IMR-90 (cell line): ENCODE measurements at regions not wholly inside any gene's neighbourhood (a gene's known extent, or its start where the extent isn't known, plus 50 kb on each side); places are given as distances from the start of the nearest gene placed in this dataset.

Experiments
- ATAC-seq: fragments of 200-7000 bp; cut with Tn5 transposase; 2 replicates; pipeline ENCODE4 v1.9.1; 2020; ENCODE audit warnings: low read depth, mild to moderate bottlenecking, moderate library complexity
- BruUV-seq: library from RNA; stranded (reverse); fragments of 400-500 nt; replicated peaks from 2 replicates; lab custom pipeline; 2021; lab: Mats Ljungman, UMichigan
- CTCF ChIA-PET: fragments of 300-600 bp; formaldehyde crosslinking; extraction: SDS; loops from one replicate; lab custom pipeline; 2021; ENCODE audit warnings: antibody characterized with exemption; lab: Yijun Ruan, JAX
- POLR2A ChIA-PET: fragments of 300-600 bp; sonication (Branson Sonifier 250); formaldehyde crosslinking; loops from one replicate; lab custom pipeline; 2022; ENCODE audit warnings: antibody characterized with exemption; ENCODE audit not compliant: unreplicated experiment; lab: Charles Lee
- DNase-seq: peaks from one replicate; pipeline ENCODE4 v3.0.0; 2013
- H2AFZ ChIP-seq: replicated peaks from 2 replicates; pipeline ENCODE3; 2013; ENCODE audit warnings: low read length, mild to moderate bottlenecking; ENCODE audit not compliant: poor library complexity
- H2AK5ac ChIP-seq: 2 replicates; pipeline ENCODE4 v1.6.1; 2013; ENCODE audit warnings: low read depth, low read length, inconsistent platforms
- H2AK9ac ChIP-seq: replicated peaks from 2 replicates; pipeline ENCODE3; 2013; ENCODE audit warnings: mild to moderate bottlenecking, low read depth, low read length, moderate library complexity; ENCODE audit not compliant: poor library complexity
- H2BK120ac ChIP-seq: 2 replicates; pipeline ENCODE4 v1.6.1; 2013; ENCODE audit warnings: low read depth, low read length, inconsistent platforms
- H2BK15ac ChIP-seq: 3 replicates; pipeline ENCODE4 v1.6.1; 2013; ENCODE audit warnings: low read depth, low read length, inconsistent platforms
- H2BK20ac ChIP-seq: 2 replicates; pipeline ENCODE4 v1.6.1; 2013; ENCODE audit warnings: low read depth, mild to moderate bottlenecking, inconsistent platforms, low read length, moderate library complexity
- H2BK5ac ChIP-seq: 2 replicates; pipeline ENCODE4 v1.6.1; 2013; ENCODE audit warnings: mild to moderate bottlenecking, low read depth, low read length, inconsistent platforms; ENCODE audit not compliant: poor library complexity, severe bottlenecking
- H3K14ac ChIP-seq: replicated peaks from 2 replicates; pipeline ENCODE4 v1.6.1; 2013; ENCODE audit warnings: low read depth, low read length, inconsistent platforms
- H3K18ac ChIP-seq: 2 replicates; pipeline ENCODE4 v1.6.1; 2013; ENCODE audit warnings: low read depth, low read length, control low read depth
- H3K23ac ChIP-seq: 2 replicates; pipeline ENCODE4 v1.6.1; 2013; ENCODE audit warnings: low read depth, low read length, inconsistent platforms
- H3K27ac ChIP-seq: 2 replicates; pipeline ENCODE4 v1.5.1; 2013; ENCODE audit warnings: mild to moderate bottlenecking, control low read depth, low read length; ENCODE audit not compliant: insufficient read depth
- H3K27me3 ChIP-seq: 2 replicates; pipeline ENCODE4 v1.6.1; 2013; ENCODE audit warnings: low read length; ENCODE audit not compliant: control insufficient read depth, insufficient read depth
- H3K36me3 ChIP-seq: 2 replicates; pipeline ENCODE4 v1.6.1; 2013; ENCODE audit warnings: low read length, mixed read lengths; ENCODE audit not compliant: control insufficient read depth, insufficient read depth
- H3K4ac ChIP-seq: 2 replicates; pipeline ENCODE4 v1.6.1; 2013; ENCODE audit warnings: low read depth, low read length, inconsistent platforms
- H3K4me1 ChIP-seq: 2 replicates; pipeline ENCODE4 v1.6.1; 2013; ENCODE audit warnings: low read length, mixed read lengths; ENCODE audit not compliant: control insufficient read depth, insufficient read depth
- H3K4me2 ChIP-seq: 2 replicates; pipeline ENCODE4 v1.6.1; 2013; ENCODE audit warnings: low read depth, mild to moderate bottlenecking, control low read depth, low read length, moderate library complexity
- H3K4me3 ChIP-seq: 2 replicates; pipeline ENCODE4 v1.5.1; 2013; ENCODE audit warnings: low read depth, mild to moderate bottlenecking, control low read depth, low read length, moderate library complexity; ENCODE audit not compliant: insufficient read depth
- H3K56ac ChIP-seq: 2 replicates; pipeline ENCODE4 v1.6.1; 2013; ENCODE audit warnings: low read length, inconsistent platforms; ENCODE audit not compliant: insufficient read depth; ENCODE audit errors: extremely low read depth
- H3K79me1 ChIP-seq, 2 experiments: 2 replicates each; pipeline ENCODE4 v1.6.1; 2013; ENCODE audit warnings: low read length in 2 of 2, inconsistent platforms in 1 of 2, low read depth in 1 of 2
- H3K9ac ChIP-seq: 2 replicates; pipeline ENCODE4 v1.6.1; 2013; ENCODE audit warnings: low read depth, low read length, control low read depth
- H3K9me1 ChIP-seq: 2 replicates; pipeline ENCODE4 v1.6.1; 2013; ENCODE audit warnings: low read length, inconsistent platforms; ENCODE audit not compliant: insufficient read depth
- H3K9me3 ChIP-seq: 2 replicates; pipeline ENCODE4 v1.6.1; 2013; ENCODE audit warnings: low read length; ENCODE audit not compliant: control insufficient read depth, insufficient read depth
- H4K20me1 ChIP-seq: 2 replicates; pipeline ENCODE4 v1.6.1; 2013; ENCODE audit warnings: low read length, inconsistent platforms; ENCODE audit not compliant: insufficient read depth
- H4K5ac ChIP-seq: 2 replicates; pipeline ENCODE4 v1.6.1; 2013; ENCODE audit warnings: mild to moderate bottlenecking, low read depth, low read length, control low read depth
- H4K8ac ChIP-seq, 2 experiments: 2 replicates each; pipeline ENCODE4 v1.6.1; 2013; ENCODE audit warnings: low read depth in 2 of 2, low read length in 2 of 2, control low read depth in 1 of 2, inconsistent platforms in 1 of 2
- H4K91ac ChIP-seq: 2 replicates; pipeline ENCODE4 v1.6.1; 2013; ENCODE audit warnings: low read depth, low read length, inconsistent platforms; ENCODE audit not compliant: insufficient read depth
- CHD1 ChIP-seq: IDR thresholded peaks from 2 replicates; pipeline ENCODE4 v1.6.1; 2012; ENCODE audit warnings: low read depth, low read length, improper control_type of control experiment
- MAFK ChIP-seq: IDR thresholded peaks from 2 replicates; pipeline ENCODE4 v1.6.1; 2012; ENCODE audit warnings: low read depth, low read length, improper control_type of control experiment
- MAZ ChIP-seq: IDR thresholded peaks from 2 replicates; pipeline ENCODE4 v1.6.1; 2012; ENCODE audit warnings: low read depth, mild to moderate bottlenecking, low read length, improper control_type of control experiment, moderate library complexity, borderline replicate concordance
- MXI1 ChIP-seq: IDR thresholded peaks from 2 replicates; pipeline ENCODE4 v1.6.1; 2012; ENCODE audit warnings: low read depth, mild to moderate bottlenecking, low read length, moderate library complexity, borderline replicate concordance
- NFE2L2 ChIP-seq: fragments of 150-350 bp; IDR thresholded peaks from 2 replicates; pipeline ENCODE4 v1.6.1; 2016; ENCODE audit warnings: low read depth, mild to moderate bottlenecking, low read length
- RAD21 ChIP-seq: IDR thresholded peaks from 2 replicates; pipeline ENCODE4 v1.6.1; 2012; ENCODE audit warnings: low read length, improper control_type of control experiment
- RCOR1 ChIP-seq: IDR thresholded peaks from 2 replicates; pipeline ENCODE4 v1.6.1; 2012; ENCODE audit warnings: mild to moderate bottlenecking, low read length, improper control_type of control experiment; ENCODE audit not compliant: insufficient replicate concordance
- RFX5 ChIP-seq: IDR thresholded peaks from 2 replicates; pipeline ENCODE4 v1.8.0; 2012; ENCODE audit warnings: low read depth, mild to moderate bottlenecking, low read length, moderate library complexity
- SMC3 ChIP-seq: fragments of 150-350 bp; IDR thresholded peaks from 2 replicates; pipeline ENCODE4 v1.6.1; 2016; ENCODE audit warnings: low read depth, mild to moderate bottlenecking, antibody characterized with exemption, low read length, moderate library complexity
- WGBS, 2 experiments: methylation state at CpG; one replicate each; pipeline versions ENCODE4 v1.1.5 to v1.1.7; 2013; ENCODE audit warnings: missing lambda C conversion rate in 2 of 2; ENCODE audit not compliant: insufficient read length in 1 of 2; ENCODE audit errors: extremely low coverage in 2 of 2; 5-methylcytosine and 5-hydroxymethylcytosine counted together
- dilution Hi-C: fragments of 300-500 bp; cut with HindIII; formaldehyde crosslinking; loops from one replicate; pipeline ENCODE4 v1.14.3; 2018; ENCODE audit warnings: low sequenced_read_pairs; ENCODE audit not compliant: unreplicated experiment
- in situ Hi-C: fragments of 300-500 bp; cut with MboI; formaldehyde crosslinking; loops from 3 replicates; pipeline ENCODE4 v1.14.3; 2019; ENCODE audit warnings: low sequenced_read_pairs, inconsistent platforms, mixed read lengths
- intact Hi-C: fragments of 100-400 bp; cut with micrococcal nuclease; formaldehyde crosslinking; loops from 2 replicates; pipeline ENCODE4 v1.10.0; 2022
- TF ChIP-seq, protein P1 (sequence below): fragments of 150-350 bp; IDR thresholded peaks from 2 replicates; pipeline ENCODE4 v1.6.1; 2016; ENCODE audit warnings: low read depth, mild to moderate bottlenecking, low read length, moderate library complexity, borderline replicate concordance
- TF ChIP-seq, protein P2 (sequence below): fragments of 150-350 bp; IDR thresholded peaks from 2 replicates; pipeline ENCODE4 v1.6.1; 2017; ENCODE audit warnings: mild to moderate bottlenecking, antibody characterized with exemption, low read length, low read depth

DNA sequence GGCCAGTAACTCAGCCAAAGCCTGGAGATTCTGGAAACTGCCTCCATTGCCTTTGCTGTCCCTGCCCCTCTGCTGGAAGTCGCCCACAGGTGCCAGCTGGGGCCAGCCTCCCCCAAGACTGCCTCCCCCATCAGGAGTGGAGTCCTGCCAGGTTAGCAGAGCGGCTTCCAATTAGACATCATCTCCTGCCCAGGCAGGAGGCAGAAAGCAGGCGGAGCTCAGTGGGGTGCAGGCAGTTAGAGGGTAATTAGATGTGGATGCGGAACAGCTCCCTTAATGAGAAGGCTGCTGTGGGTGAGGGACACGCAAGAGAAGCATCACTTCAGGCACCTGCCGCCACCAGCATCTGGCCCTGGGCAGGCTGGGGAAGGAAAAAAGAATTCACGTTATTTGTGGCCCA, 90.9 kb upstream of the TP53I11 start:
- ChIA-PET CTCF (interaction anchor here (0.9 kb wide), 1 partner anchor 28 kb away, joined by 3 read pairs; no protein-coding TSS in a partner anchor), POLR2A (no interaction called here)
- 40% methylated on average over 1 of the region's 7 CpGs; no CpG with 5 or more reads in 1 of the 2 experiments for WGBS, 2 experiments
- no peak overlapping the region for H4K8ac ChIP-seq
- in situ Hi-C loops, result no loop called here
- no peaks in the 10 kb centered on the region; the same call in 1 of the 2 replicates for H3K9me1 ChIP-seq
- no peak overlapping the region for H2BK20ac ChIP-seq
- no peak for TF ChIP-seq MAFK
- no peak for TF ChIP-seq RCOR1
- no peak for TF ChIP-seq RFX5
- TF ChIP-seq, protein P1, sequence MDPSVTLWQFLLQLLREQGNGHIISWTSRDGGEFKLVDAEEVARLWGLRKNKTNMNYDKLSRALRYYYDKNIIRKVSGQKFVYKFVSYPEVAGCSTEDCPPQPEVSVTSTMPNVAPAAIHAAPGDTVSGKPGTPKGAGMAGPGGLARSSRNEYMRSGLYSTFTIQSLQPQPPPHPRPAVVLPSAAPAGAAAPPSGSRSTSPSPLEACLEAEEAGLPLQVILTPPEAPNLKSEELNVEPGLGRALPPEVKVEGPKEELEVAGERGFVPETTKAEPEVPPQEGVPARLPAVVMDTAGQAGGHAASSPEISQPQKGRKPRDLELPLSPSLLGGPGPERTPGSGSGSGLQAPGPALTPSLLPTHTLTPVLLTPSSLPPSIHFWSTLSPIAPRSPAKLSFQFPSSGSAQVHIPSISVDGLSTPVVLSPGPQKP, result no peak
- TF ChIP-seq RAD21, result no peak
- TF ChIP-seq, protein P2, sequence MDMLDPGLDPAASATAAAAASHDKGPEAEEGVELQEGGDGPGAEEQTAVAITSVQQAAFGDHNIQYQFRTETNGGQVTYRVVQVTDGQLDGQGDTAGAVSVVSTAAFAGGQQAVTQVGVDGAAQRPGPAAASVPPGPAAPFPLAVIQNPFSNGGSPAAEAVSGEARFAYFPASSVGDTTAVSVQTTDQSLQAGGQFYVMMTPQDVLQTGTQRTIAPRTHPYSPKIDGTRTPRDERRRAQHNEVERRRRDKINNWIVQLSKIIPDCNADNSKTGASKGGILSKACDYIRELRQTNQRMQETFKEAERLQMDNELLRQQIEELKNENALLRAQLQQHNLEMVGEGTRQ, result no peak
- TF ChIP-seq CHD1, result no peak
- TF ChIP-seq MAZ, result no peak
- TF ChIP-seq MXI1, result no peak
- no peak for TF ChIP-seq SMC3
- TF ChIP-seq NFE2L2, result no peak
- H2BK15ac ChIP-seq, result no peak overlapping the region
- no peak overlapping the region for H2BK120ac ChIP-seq
- no peak overlapping the region for H3K27ac ChIP-seq
- H3K9me3 ChIP-seq, result peaks cover 4% of the 10 kb centered on the region
- H2AK5ac ChIP-seq, result no peak overlapping the region
- H3K23ac ChIP-seq, result no peak overlapping the region
- no peak overlapping the region for H3K4me2 ChIP-seq
- H3K4ac ChIP-seq, result no peak overlapping the region
- no peaks in the 10 kb centered on the region for H3K79me1 ChIP-seq
- no TSS peak for BruUV-seq
- no peaks in the 10 kb centered on the region for H3K36me3 ChIP-seq
- H3K56ac ChIP-seq, result no peak overlapping the region
- ATAC-seq (no peak), DNase-seq (no peak)
- intact Hi-C loops, result no loop called here
- no peaks in the 10 kb centered on the region for H4K20me1 ChIP-seq
- no peak overlapping the region for H2AFZ ChIP-seq
- no peak overlapping the region for H4K91ac ChIP-seq
- H3K14ac ChIP-seq, result no peak overlapping the region
- H2BK5ac ChIP-seq, result no peak overlapping the region
- no peak overlapping the region for H2AK9ac ChIP-seq
- peaks cover 22% of the 10 kb centered on the region for H3K27me3 ChIP-seq
- H3K18ac ChIP-seq, result no peak overlapping the region
- no peak overlapping the region for H4K5ac ChIP-seq
- H3K4me1 ChIP-seq, result peaks cover 8% of the 10 kb centered on the region
- no peak overlapping the region for H3K4me3 ChIP-seq
- H3K9ac ChIP-seq, result no peak overlapping the region
- dilution Hi-C loops, result no loop called here
